Liver (tissue), 8 donors: ENCODE measurements at regions not wholly inside any gene's neighbourhood (a gene's known extent, or its start where the extent isn't known, plus 50 kb on each side); places are given as distances from the start of the nearest gene placed in this dataset.
A peak's percentile ranks its signal among the peaks of the same experiment; 100 is the strongest.

Source experiments
- DNase-seq: peaks from one replicate; pipeline ENCODE4 v3.0.0-alpha.2; 2017; ENCODE audit warnings: low spot score
- H3K27ac ChIP-seq, 2 donors: one replicate each; pipeline ENCODE4 v1.7.0; 2013; ENCODE audit warnings: inconsistent platforms in 2 of 2, low read length in 2 of 2, control low read depth in 1 of 2, low read depth in 1 of 2, mild to moderate bottlenecking in 1 of 2
- H3K27me3 ChIP-seq, 4 donors: one replicate each; pipeline versions ENCODE4 v1.6.1 to v1.7.0; 2013; ENCODE audit warnings: low read length in 3 of 4, inconsistent platforms in 1 of 4, mild to moderate bottlenecking in 1 of 4, moderate library complexity in 1 of 4; ENCODE audit not compliant: control insufficient read depth in 4 of 4, insufficient read depth in 4 of 4
- H3K36me3 ChIP-seq, 4 donors: one replicate each; pipeline versions ENCODE4 v1.6.1 to v1.7.0; 2013; ENCODE audit warnings: low read length in 3 of 4, mild to moderate bottlenecking in 3 of 4, low read depth in 1 of 4, moderate library complexity in 1 of 4; ENCODE audit not compliant: control insufficient read depth in 4 of 4, insufficient read depth in 3 of 4
- H3K4me1 ChIP-seq, 4 donors: one replicate each; pipeline versions ENCODE4 v1.6.1 to v1.7.0; 2013; ENCODE audit warnings: low read length in 3 of 4, mild to moderate bottlenecking in 3 of 4, moderate library complexity in 1 of 4; ENCODE audit not compliant: control insufficient read depth in 4 of 4, insufficient read depth in 4 of 4
- H3K4me3 ChIP-seq, 3 donors: one replicate each; pipeline versions ENCODE4 v1.6.1 to v1.7.0; 2013; ENCODE audit warnings: low read length in 3 of 3, control low read depth in 1 of 3, low read depth in 1 of 3, mild to moderate bottlenecking in 1 of 3
- H3K9ac ChIP-seq, 2 donors: one replicate each; pipeline ENCODE4 v1.7.0; 2013; ENCODE audit warnings: low read length in 2 of 2, mild to moderate bottlenecking in 2 of 2, moderate library complexity in 2 of 2, control low read depth in 1 of 2, low read depth in 1 of 2
- H3K9me3 ChIP-seq, 4 donors: one replicate each; pipeline versions ENCODE4 v1.6.1 to v1.7.0; 2013; ENCODE audit warnings: low read length in 3 of 4; ENCODE audit not compliant: control insufficient read depth in 4 of 4
- ATF3 ChIP-seq: IDR thresholded peaks from 2 replicates; pipeline ENCODE4 v1.6.1; 2016; ENCODE audit warnings: antibody characterized with exemption
- CTCF ChIP-seq: fragments of 150-350 bp; IDR thresholded peaks from 2 replicates; pipeline ENCODE4 v1.5.1; 2017; ENCODE audit warnings: improper control_type of control experiment, low read depth, low read length; ENCODE audit not compliant: missing input control
- EGR1 ChIP-seq, 2 donors: IDR thresholded peaks; 2 replicates each; pipeline ENCODE4 v1.6.1; 2016 to 2018; ENCODE audit warnings: antibody characterized with exemption in 2 of 2, low read depth in 2 of 2
- FOXA1 ChIP-seq: IDR thresholded peaks from 2 replicates; pipeline ENCODE4 v1.6.1; 2016; ENCODE audit warnings: antibody characterized with exemption
- FOXA2 ChIP-seq: IDR thresholded peaks from 2 replicates; pipeline ENCODE4 v1.6.1; 2016; ENCODE audit warnings: antibody characterized with exemption
- GABPA ChIP-seq, 2 donors: IDR thresholded peaks in 1 of 2; conservative IDR thresholded peaks in 1 of 2; 2 replicates each; pipeline ENCODE4 v1.6.1; 2016; ENCODE audit warnings: antibody characterized with exemption in 2 of 2, mild to moderate bottlenecking in 1 of 2, moderate library complexity in 1 of 2
- HNF4A ChIP-seq, 2 donors: conservative IDR thresholded peaks; 2 replicates each; pipeline ENCODE4 v1.6.1; 2016; ENCODE audit warnings: antibody characterized with exemption in 2 of 2, mild to moderate bottlenecking in 2 of 2
- HNF4G ChIP-seq: IDR thresholded peaks from 2 replicates; pipeline ENCODE4 v1.6.1; 2016; ENCODE audit warnings: antibody characterized with exemption
- JUND ChIP-seq, 2 donors: IDR thresholded peaks; 2 replicates each; pipeline ENCODE4 v1.6.1; 2016; ENCODE audit warnings: antibody characterized with exemption in 2 of 2
- NR2F2 ChIP-seq: IDR thresholded peaks from 2 replicates; pipeline ENCODE4 v1.6.1; 2016; ENCODE audit warnings: antibody characterized with exemption
- RAD21 ChIP-seq, 2 donors: IDR thresholded peaks; 2 replicates each; pipeline ENCODE4 v1.6.1; 2016; ENCODE audit warnings: antibody characterized with exemption in 2 of 2, mild to moderate bottlenecking in 2 of 2
- RXRA ChIP-seq, 2 donors: IDR thresholded peaks; 2 replicates each; pipeline ENCODE4 v1.6.1; 2017 to 2018; ENCODE audit warnings: antibody characterized with exemption in 2 of 2, mild to moderate bottlenecking in 1 of 2
- SP1 ChIP-seq: IDR thresholded peaks from 2 replicates; pipeline ENCODE4 v1.6.1; 2018; ENCODE audit warnings: antibody characterized with exemption, mild to moderate bottlenecking
- TAF1 ChIP-seq: conservative IDR thresholded peaks from 2 replicates; pipeline ENCODE4 v1.6.1; 2016; ENCODE audit warnings: antibody characterized with exemption, mild to moderate bottlenecking
- YY1 ChIP-seq: IDR thresholded peaks from 2 replicates; pipeline ENCODE4 v1.6.1; 2016; ENCODE audit warnings: antibody characterized with exemption, mild to moderate bottlenecking
- ZBTB33 ChIP-seq: IDR thresholded peaks from 2 replicates; pipeline ENCODE4 v1.6.1; 2016; ENCODE audit warnings: antibody characterized with exemption
- WGBS: extraction: QIAGEN DNeasy Blood & Tissue Kit; methylation state at CpG from one replicate; pipeline ENCODE4 v1.1.7; 2013; 5-methylcytosine and 5-hydroxymethylcytosine counted together
- TF ChIP-seq, protein P1 (sequence below): IDR thresholded peaks from 2 replicates; pipeline ENCODE4 v1.6.1; 2016; ENCODE audit warnings: antibody characterized with exemption
- TF ChIP-seq, protein P2 (sequence below): IDR thresholded peaks from 2 replicates; pipeline ENCODE4 v1.6.1; 2016; ENCODE audit warnings: antibody characterized with exemption, mild to moderate bottlenecking
- donor health status: healthy.
- donor health status: healthy.
- donor health status: healthy.
- donor health status: healthy.
- donor health status: healthy.

DNA sequence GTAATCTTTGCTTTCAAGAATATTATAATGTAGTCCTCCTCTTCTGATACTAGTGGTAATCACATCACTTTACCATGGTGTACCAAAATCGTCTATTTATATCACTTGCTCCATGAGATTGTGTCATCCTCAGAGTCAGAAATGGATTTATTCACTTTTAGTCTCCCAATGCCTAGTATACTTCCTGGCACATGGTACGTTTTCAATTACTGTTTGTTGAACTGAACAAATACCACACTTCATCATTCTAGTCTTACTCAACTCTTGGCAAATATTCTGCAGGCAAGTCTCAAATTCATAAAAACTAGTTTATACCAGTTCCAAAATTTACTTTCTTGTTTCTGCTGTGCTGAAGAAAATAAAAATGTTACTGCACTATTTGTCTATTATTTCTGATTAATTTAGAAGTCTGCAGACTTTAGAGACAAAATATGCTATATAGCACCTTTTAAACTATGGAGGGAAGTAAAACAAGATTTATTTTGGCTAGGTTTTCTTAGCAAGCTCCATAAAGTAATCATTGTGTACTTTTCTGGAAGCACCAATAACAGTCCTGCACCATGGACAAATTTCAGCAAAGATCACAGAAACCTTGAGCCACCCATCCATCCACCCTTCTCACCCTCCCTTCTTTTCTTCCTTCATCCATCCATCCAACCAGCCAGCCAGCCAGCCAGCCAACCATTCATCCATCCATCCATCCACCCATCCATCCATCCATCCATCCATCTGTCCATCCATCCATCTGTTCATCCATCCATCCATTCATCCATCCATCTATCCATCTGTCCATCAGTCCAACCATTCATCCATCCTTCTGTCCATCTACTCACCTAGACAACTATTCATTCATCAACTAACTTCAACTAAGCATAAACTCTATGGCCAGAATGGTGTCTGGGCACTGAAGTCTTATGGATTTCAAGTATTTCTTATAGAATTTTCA is 102.1 kb upstream of the STMND1 start:
- DNase-seq, result no peak
- H3K9ac ChIP-seq, result no peak overlapping the region
- peak overlapping the region; percentile 79 to 80 for H3K27ac ChIP-seq
- TF ChIP-seq TAF1 (no peak), RAD21 (IDR thresholded peaks at IDR 0.05) (peak; percentile 48 to 56), SP1 (peak; percentile 59), FOXA2 (peak; percentile 87), HNF4A (conservative IDR thresholded peaks at IDR 0.05) (peak; percentile 64 to 88), FOXA1 (peak; percentile 80), JUND (IDR thresholded peaks at IDR 0.05) (peak in 1 of 2 donors; percentile 85), GABPA (IDR thresholded peaks at IDR 0.05 in 1 of 2, conservative IDR thresholded peaks at IDR 0.05 in 1 of 2) (peak in 1 of 2 donors; percentile 48), CTCF (no peak), ATF3 (peak; percentile 58), YY1 (peak; percentile 53), ZBTB33 (peak; percentile 91), RXRA (IDR thresholded peaks at IDR 0.05) (peak; percentile 60 to 90), NR2F2 (no peak), EGR1 (IDR thresholded peaks at IDR 0.05; ENCODE audit: low read depth in 2 of 2) (peak in 1 of 2 donors; percentile 37), HNF4G (no peak)
- TF ChIP-seq, protein P1, sequence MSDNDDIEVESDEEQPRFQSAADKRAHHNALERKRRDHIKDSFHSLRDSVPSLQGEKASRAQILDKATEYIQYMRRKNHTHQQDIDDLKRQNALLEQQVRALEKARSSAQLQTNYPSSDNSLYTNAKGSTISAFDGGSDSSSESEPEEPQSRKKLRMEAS, result peak; percentile 85
- TF ChIP-seq, protein P2, sequence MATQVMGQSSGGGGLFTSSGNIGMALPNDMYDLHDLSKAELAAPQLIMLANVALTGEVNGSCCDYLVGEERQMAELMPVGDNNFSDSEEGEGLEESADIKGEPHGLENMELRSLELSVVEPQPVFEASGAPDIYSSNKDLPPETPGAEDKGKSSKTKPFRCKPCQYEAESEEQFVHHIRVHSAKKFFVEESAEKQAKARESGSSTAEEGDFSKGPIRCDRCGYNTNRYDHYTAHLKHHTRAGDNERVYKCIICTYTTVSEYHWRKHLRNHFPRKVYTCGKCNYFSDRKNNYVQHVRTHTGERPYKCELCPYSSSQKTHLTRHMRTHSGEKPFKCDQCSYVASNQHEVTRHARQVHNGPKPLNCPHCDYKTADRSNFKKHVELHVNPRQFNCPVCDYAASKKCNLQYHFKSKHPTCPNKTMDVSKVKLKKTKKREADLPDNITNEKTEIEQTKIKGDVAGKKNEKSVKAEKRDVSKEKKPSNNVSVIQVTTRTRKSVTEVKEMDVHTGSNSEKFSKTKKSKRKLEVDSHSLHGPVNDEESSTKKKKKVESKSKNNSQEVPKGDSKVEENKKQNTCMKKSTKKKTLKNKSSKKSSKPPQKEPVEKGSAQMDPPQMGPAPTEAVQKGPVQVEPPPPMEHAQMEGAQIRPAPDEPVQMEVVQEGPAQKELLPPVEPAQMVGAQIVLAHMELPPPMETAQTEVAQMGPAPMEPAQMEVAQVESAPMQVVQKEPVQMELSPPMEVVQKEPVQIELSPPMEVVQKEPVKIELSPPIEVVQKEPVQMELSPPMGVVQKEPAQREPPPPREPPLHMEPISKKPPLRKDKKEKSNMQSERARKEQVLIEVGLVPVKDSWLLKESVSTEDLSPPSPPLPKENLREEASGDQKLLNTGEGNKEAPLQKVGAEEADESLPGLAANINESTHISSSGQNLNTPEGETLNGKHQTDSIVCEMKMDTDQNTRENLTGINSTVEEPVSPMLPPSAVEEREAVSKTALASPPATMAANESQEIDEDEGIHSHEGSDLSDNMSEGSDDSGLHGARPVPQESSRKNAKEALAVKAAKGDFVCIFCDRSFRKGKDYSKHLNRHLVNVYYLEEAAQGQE, result peak; percentile 67
- H3K9me3 ChIP-seq, result no peaks in the 10 kb centered on the region
- peaks cover 0 to 27% (median 12%) of the 10 kb centered on the region in 4 donors for H3K4me1 ChIP-seq
- no peaks in the 10 kb centered on the region for H3K36me3 ChIP-seq
- no peaks in the 10 kb centered on the region for H3K27me3 ChIP-seq
- H3K4me3 ChIP-seq, result no peak overlapping the region
- WGBS, result 9% methylated on average over 2 of the region's 2 CpGs
